ENCODE measurements at regions not wholly inside any gene's neighbourhood (a gene's known extent, or its start where the extent isn't known, plus 50 kb on each side); places are given as distances from the start of the nearest gene placed in this dataset.

DNA sequence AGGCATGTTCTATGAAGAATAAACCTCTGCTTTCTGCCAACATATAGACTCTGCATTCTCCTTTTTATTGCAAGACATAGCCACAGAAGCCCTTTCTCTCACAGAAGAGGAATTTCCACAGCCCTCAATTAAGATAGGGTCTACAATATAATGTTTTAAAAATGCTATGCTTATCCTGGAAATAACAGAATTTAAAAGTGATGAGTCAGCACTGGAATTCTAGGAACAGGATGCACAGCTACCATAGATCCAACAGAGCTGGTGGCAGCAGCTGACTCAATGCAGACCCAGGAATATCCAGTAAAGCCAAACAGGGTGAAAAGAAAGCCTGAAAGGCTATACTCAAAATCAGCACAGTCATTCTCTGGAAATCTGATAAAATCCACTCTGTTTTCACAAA, 866.9 kb downstream of the TRIB2 start:
- no peak overlapping the region for H3K27ac ChIP-seq (ENCODE audit: low read length)
- DNase-seq (no peak), ATAC-seq (replicated peaks in 1 of 4) (no peak)
- ChIA-PET POLR2A (no interaction called here), CTCF (no interaction called here)
- H3K4me1 Mint-ChIP-seq, result no peaks in the 10 kb centered on the region
- no peak overlapping the region for H3K27ac Mint-ChIP-seq
- no peaks in the 10 kb centered on the region for H3K27me3 Mint-ChIP-seq
- no peak overlapping the region for H3K4me3 ChIP-seq (ENCODE audit: control insufficient read depth in 1 of 2, extremely low read depth in 1 of 2, low read length in 1 of 2)
- H3K9me3 Mint-ChIP-seq, result peaks cover 0 to 3% (median 0%) of the 10 kb centered on the region in 3 donors
- H3K4me1 ChIP-seq (ENCODE audit: control insufficient read depth in 1 of 2, extremely low read depth in 1 of 2, insufficient read depth in 2 of 2, low read length in 2 of 2), result no peaks in the 10 kb centered on the region
- no peaks in the 10 kb centered on the region for H3K36me3 Mint-ChIP-seq
- H3K27me3 ChIP-seq (replicated peaks in 1 of 2; ENCODE audit: control insufficient read depth in 2 of 2, extremely low read depth in 1 of 2, insufficient read depth in 2 of 2, low read length in 1 of 2), result no peaks in the 10 kb centered on the region
- no peaks in the 10 kb centered on the region for H3K9me3 ChIP-seq
- H3K36me3 ChIP-seq (ENCODE audit: control insufficient read depth in 2 of 2, extremely low read depth in 1 of 2, insufficient read depth in 1 of 2, low read length in 1 of 2), result no peaks in the 10 kb centered on the region
- H3K4me3 Mint-ChIP-seq, result no peak overlapping the region

DNA sequence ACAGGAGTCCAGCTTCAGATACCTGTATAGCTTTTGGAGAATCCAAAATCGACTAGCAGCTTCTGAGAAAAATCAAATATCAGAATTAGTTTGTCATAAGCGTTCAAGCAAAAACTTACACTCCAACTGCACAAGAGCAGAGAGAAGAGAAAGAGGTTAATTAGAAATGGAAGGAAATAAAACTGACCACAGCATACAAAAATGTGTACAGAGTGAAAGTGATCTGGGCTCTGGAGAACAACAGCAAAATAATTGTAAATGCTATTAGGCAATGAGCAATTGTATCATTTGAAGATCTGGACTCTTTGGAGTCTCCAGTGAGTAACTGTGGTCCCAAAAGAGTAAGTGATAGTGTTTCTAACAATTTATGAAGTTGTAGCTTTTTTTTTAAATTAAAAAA, 867.3 kb downstream of the TRIB2 start:
- ATAC-seq (replicated peaks in 1 of 4) (no peak), DNase-seq (no peak)
- ChIA-PET CTCF (no interaction called here), POLR2A (no interaction called here)
- peaks cover 0 to 3% (median 0%) of the 10 kb centered on the region in 3 donors for H3K9me3 Mint-ChIP-seq
- Histone ChIP-seq H3K36me3 (ENCODE audit: control insufficient read depth in 2 of 2, extremely low read depth in 1 of 2, insufficient read depth in 1 of 2, low read length in 1 of 2) (no peaks in the 10 kb centered on the region), H3K4me3 (ENCODE audit: control insufficient read depth in 1 of 2, extremely low read depth in 1 of 2, low read length in 1 of 2) (no peak overlapping the region), H3K9me3 (no peaks in the 10 kb centered on the region), H3K27ac (ENCODE audit: low read length) (no peak overlapping the region), H3K4me1 (ENCODE audit: control insufficient read depth in 1 of 2, extremely low read depth in 1 of 2, insufficient read depth in 2 of 2, low read length in 2 of 2) (no peaks in the 10 kb centered on the region), H3K27me3 (replicated peaks in 1 of 2; ENCODE audit: control insufficient read depth in 2 of 2, extremely low read depth in 1 of 2, insufficient read depth in 2 of 2, low read length in 1 of 2) (no peaks in the 10 kb centered on the region)
- H3K36me3 Mint-ChIP-seq, result no peaks in the 10 kb centered on the region
- no peak overlapping the region for H3K27ac Mint-ChIP-seq
- no peak overlapping the region for H3K4me3 Mint-ChIP-seq
- no CpG with 5 or more reads among the region's 2 CpGs for WGBS (ENCODE audit: insufficient coverage)
- no peaks in the 10 kb centered on the region for H3K4me1 Mint-ChIP-seq
- no peaks in the 10 kb centered on the region for H3K27me3 Mint-ChIP-seq

DNA sequence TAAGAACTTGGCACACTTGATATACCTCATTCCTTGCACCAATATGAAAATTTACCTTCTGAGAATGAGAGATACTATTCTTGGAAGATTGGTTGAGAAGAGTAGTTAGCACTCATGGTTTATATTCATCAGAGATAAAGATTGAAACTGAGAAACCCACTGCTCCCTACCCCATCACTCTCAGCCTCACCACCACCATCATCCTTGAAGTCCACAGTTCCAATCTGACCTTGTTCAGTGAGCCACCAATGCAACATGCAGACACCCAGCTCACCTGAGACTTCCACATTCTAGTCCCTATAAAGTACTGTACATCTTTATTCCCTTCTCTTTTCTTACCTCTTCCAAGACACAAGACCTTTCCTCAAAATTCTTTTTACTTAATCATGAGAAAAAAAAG, 869.0 kb downstream of the TRIB2 start:
- ChIA-PET POLR2A (interaction anchor here in 1 of 2 donors (0.7 kb wide), 1 partner anchor 163 kb away, joined by 3 read pairs; no protein-coding TSS in a partner anchor), CTCF (no interaction called here)
- no peak overlapping the region for H3K27ac ChIP-seq (ENCODE audit: low read length)
- H3K36me3 Mint-ChIP-seq, result no peaks in the 10 kb centered on the region
- H3K4me3 ChIP-seq (ENCODE audit: control insufficient read depth in 1 of 2, extremely low read depth in 1 of 2, low read length in 1 of 2), result no peak overlapping the region
- no peak for DNase-seq
- H3K27me3 ChIP-seq (replicated peaks in 1 of 2; ENCODE audit: control insufficient read depth in 2 of 2, extremely low read depth in 1 of 2, insufficient read depth in 2 of 2, low read length in 1 of 2), result no peaks in the 10 kb centered on the region
- no peaks in the 10 kb centered on the region for H3K9me3 ChIP-seq
- no peaks in the 10 kb centered on the region for H3K4me1 ChIP-seq (ENCODE audit: control insufficient read depth in 1 of 2, extremely low read depth in 1 of 2, insufficient read depth in 2 of 2, low read length in 2 of 2)
- no peaks in the 10 kb centered on the region for H3K27me3 Mint-ChIP-seq
- no peak overlapping the region for H3K4me3 Mint-ChIP-seq
- H3K36me3 ChIP-seq (ENCODE audit: control insufficient read depth in 2 of 2, extremely low read depth in 1 of 2, insufficient read depth in 1 of 2, low read length in 1 of 2), result no peaks in the 10 kb centered on the region
- H3K27ac Mint-ChIP-seq, result no peak overlapping the region
- ATAC-seq (replicated peaks in 1 of 4), result no peak
- peaks cover 0 to 9% (median 8%) of the 10 kb centered on the region in 3 donors for H3K9me3 Mint-ChIP-seq
- H3K4me1 Mint-ChIP-seq, result no peaks in the 10 kb centered on the region

DNA sequence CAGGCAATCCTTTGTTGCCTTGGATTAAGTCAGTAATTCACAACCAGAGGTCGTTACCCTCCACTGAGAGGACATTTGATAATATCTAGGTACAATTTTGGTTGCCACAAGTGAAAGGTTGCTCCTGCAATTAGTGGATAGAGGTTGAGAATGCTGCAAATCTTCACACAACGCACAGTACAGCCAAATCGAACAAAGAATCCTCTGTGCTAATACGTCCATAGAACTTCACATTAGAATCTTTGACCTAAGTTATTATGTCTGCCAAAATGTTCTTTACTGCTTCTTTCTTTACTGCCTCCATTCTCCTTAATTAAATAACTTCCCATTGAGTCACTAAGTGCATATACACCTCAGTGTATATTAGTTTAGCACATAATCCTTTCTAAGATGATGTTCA, 879.5 kb downstream of the TRIB2 start:
- WGBS (ENCODE audit: insufficient coverage), result 77% methylated on average over 2 of the region's 4 CpGs
- Mint-ChIP-seq H3K4me3 (no peak overlapping the region), H3K4me1 (no peaks in the 10 kb centered on the region), H3K27ac (no peak overlapping the region), H3K9me3 (peaks cover 6 to 11% (median 8%) of the 10 kb centered on the region in 3 donors), H3K36me3 (no peaks in the 10 kb centered on the region), H3K27me3 (no peaks in the 10 kb centered on the region)
- Histone ChIP-seq H3K9me3 (no peaks in the 10 kb centered on the region), H3K36me3 (ENCODE audit: control insufficient read depth in 2 of 2, extremely low read depth in 1 of 2, insufficient read depth in 1 of 2, low read length in 1 of 2) (no peaks in the 10 kb centered on the region), H3K27me3 (replicated peaks in 1 of 2; ENCODE audit: control insufficient read depth in 2 of 2, extremely low read depth in 1 of 2, insufficient read depth in 2 of 2, low read length in 1 of 2) (no peaks in the 10 kb centered on the region), H3K4me1 (ENCODE audit: control insufficient read depth in 1 of 2, extremely low read depth in 1 of 2, insufficient read depth in 2 of 2, low read length in 2 of 2) (no peaks in the 10 kb centered on the region), H3K27ac (ENCODE audit: low read length) (no peak overlapping the region), H3K4me3 (ENCODE audit: control insufficient read depth in 1 of 2, extremely low read depth in 1 of 2, low read length in 1 of 2) (no peak overlapping the region)
- DNase-seq (no peak), ATAC-seq (replicated peaks in 1 of 4) (no peak)
- POLR2A ChIA-PET, result no interaction called here
- CTCF ChIA-PET, result no interaction called here

DNA sequence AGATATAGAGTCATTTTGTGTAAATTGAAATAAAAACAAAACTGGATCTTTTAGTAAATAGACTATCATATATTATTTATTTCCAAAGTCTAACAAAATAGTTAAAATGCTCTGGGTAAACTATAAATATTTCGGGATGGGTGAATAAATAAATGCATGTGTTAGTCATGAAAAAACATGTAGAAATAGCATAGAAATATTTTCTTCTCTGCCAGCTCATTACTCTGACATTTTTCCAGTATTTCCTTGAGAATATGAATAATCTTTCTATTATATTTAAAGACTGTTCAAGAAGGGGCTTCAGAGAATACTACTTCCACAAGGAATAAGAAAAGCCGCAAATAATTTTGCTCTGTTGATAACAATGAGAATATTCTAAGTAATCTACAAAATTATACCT, 880.4 kb downstream of the TRIB2 start:
- no peak for DNase-seq
- ChIA-PET CTCF (no interaction called here), POLR2A (no interaction called here)
- Histone ChIP-seq H3K27ac (ENCODE audit: low read length) (no peak overlapping the region), H3K4me1 (ENCODE audit: control insufficient read depth in 1 of 2, extremely low read depth in 1 of 2, insufficient read depth in 2 of 2, low read length in 2 of 2) (no peaks in the 10 kb centered on the region), H3K4me3 (ENCODE audit: control insufficient read depth in 1 of 2, extremely low read depth in 1 of 2, low read length in 1 of 2) (no peak overlapping the region), H3K9me3 (no peaks in the 10 kb centered on the region), H3K36me3 (ENCODE audit: control insufficient read depth in 2 of 2, extremely low read depth in 1 of 2, insufficient read depth in 1 of 2, low read length in 1 of 2) (no peaks in the 10 kb centered on the region), H3K27me3 (replicated peaks in 1 of 2; ENCODE audit: control insufficient read depth in 2 of 2, extremely low read depth in 1 of 2, insufficient read depth in 2 of 2, low read length in 1 of 2) (no peaks in the 10 kb centered on the region)
- H3K27ac Mint-ChIP-seq, result no peak overlapping the region
- no peak overlapping the region for H3K4me3 Mint-ChIP-seq
- H3K4me1 Mint-ChIP-seq, result no peaks in the 10 kb centered on the region
- H3K27me3 Mint-ChIP-seq, result no peaks in the 10 kb centered on the region
- ATAC-seq (replicated peaks in 1 of 4), result no peak
- H3K9me3 Mint-ChIP-seq, result peaks cover 0 to 11% (median 8%) of the 10 kb centered on the region in 3 donors
- H3K36me3 Mint-ChIP-seq, result no peaks in the 10 kb centered on the region
- WGBS (ENCODE audit: insufficient coverage), result no CpG with 5 or more reads among the region's 2 CpGs

DNA sequence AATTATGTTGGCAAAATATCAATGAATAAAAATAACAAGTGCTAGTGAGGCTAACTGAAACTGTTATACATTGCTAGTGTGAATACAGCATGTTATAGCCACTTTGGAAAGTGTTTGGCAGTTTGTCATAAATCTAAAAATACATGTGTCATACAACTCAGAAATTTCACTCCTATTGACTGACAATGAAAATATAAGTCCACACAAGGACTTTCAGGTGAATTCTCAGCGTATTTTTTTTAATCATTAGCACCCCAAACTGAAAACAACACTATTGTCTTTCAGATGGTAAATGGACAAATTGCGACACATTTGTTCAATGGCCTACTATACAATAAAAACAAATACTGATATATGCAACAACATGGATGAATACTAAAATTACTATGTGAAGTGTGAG, 884.8 kb downstream of the TRIB2 start:
- ATAC-seq (replicated peaks in 1 of 4) (no peak), DNase-seq (no peak)
- Histone ChIP-seq H3K4me1 (ENCODE audit: control insufficient read depth in 1 of 2, extremely low read depth in 1 of 2, insufficient read depth in 2 of 2, low read length in 2 of 2) (no peaks in the 10 kb centered on the region), H3K9me3 (no peaks in the 10 kb centered on the region), H3K27me3 (replicated peaks in 1 of 2; ENCODE audit: control insufficient read depth in 2 of 2, extremely low read depth in 1 of 2, insufficient read depth in 2 of 2, low read length in 1 of 2) (no peaks in the 10 kb centered on the region), H3K27ac (ENCODE audit: low read length) (no peak overlapping the region), H3K36me3 (ENCODE audit: control insufficient read depth in 2 of 2, extremely low read depth in 1 of 2, insufficient read depth in 1 of 2, low read length in 1 of 2) (no peaks in the 10 kb centered on the region), H3K4me3 (ENCODE audit: control insufficient read depth in 1 of 2, extremely low read depth in 1 of 2, low read length in 1 of 2) (no peak overlapping the region)
- Mint-ChIP-seq H3K4me3 (no peak overlapping the region), H3K4me1 (no peaks in the 10 kb centered on the region), H3K9me3 (peaks cover 0 to 5% (median 2%) of the 10 kb centered on the region in 3 donors), H3K36me3 (no peaks in the 10 kb centered on the region), H3K27ac (no peak overlapping the region), H3K27me3 (no peaks in the 10 kb centered on the region)
- WGBS (ENCODE audit: insufficient coverage), result no CpG with 5 or more reads among the region's 2 CpGs
- CTCF ChIA-PET, result no interaction called here
- POLR2A ChIA-PET, result no interaction called here

DNA sequence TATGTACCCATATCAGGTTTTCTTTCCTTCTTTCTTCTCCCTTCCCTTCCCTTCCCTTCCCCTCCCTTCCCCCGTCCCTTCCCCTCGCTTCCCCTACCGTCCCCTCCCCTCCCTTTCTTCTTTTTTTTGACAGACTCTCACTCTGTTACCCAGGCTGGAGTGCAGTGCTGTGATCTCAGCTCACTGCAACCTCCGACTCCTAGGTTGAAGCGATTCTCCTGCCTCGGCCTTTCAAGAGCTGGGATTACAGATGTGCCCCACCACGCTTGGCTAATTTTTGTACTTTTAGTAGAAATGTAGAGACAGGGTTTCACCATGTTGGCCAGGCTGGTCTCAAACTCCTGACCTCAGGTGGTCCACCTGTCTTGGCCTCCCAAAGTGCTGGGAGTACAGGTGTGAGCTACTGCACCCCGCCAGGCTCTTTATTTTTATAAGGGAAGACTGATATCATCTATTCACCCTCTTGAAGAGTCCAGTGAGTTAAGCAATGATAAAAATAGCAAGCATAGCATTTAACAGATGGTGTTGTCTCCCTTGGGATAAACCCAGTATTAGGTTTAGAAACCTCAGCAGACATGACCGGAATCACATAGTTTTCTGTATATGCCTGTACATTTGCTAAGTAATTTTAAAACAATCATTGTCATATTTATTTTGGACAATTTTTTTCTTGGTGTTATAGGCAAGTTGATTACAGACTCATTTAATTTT, 888.4 kb downstream of the TRIB2 start:
- 96% methylated on average over 4 of the region's 9 CpGs for WGBS (ENCODE audit: insufficient coverage)
- ChIA-PET POLR2A (no interaction called here), CTCF (no interaction called here)
- Mint-ChIP-seq H3K4me1 (no peaks in the 10 kb centered on the region), H3K4me3 (no peak overlapping the region), H3K36me3 (no peaks in the 10 kb centered on the region), H3K9me3 (peaks cover 0 to 6% (median 2%) of the 10 kb centered on the region in 3 donors), H3K27me3 (no peaks in the 10 kb centered on the region), H3K27ac (no peak overlapping the region)
- Histone ChIP-seq H3K27me3 (replicated peaks in 1 of 2; ENCODE audit: control insufficient read depth in 2 of 2, extremely low read depth in 1 of 2, insufficient read depth in 2 of 2, low read length in 1 of 2) (no peaks in the 10 kb centered on the region), H3K4me1 (ENCODE audit: control insufficient read depth in 1 of 2, extremely low read depth in 1 of 2, insufficient read depth in 2 of 2, low read length in 2 of 2) (no peaks in the 10 kb centered on the region), H3K4me3 (ENCODE audit: control insufficient read depth in 1 of 2, extremely low read depth in 1 of 2, low read length in 1 of 2) (no peak overlapping the region), H3K27ac (ENCODE audit: low read length) (no peak overlapping the region), H3K36me3 (ENCODE audit: control insufficient read depth in 2 of 2, extremely low read depth in 1 of 2, insufficient read depth in 1 of 2, low read length in 1 of 2) (no peaks in the 10 kb centered on the region), H3K9me3 (no peaks in the 10 kb centered on the region)
- DNase-seq (no peak), ATAC-seq (replicated peaks in 1 of 4) (no peak)

Data from T-cell (primary cell).